OCI-LY1 (cell line): ENCODE measurements at regions not wholly inside any gene's neighbourhood (a gene's known extent, or its start where the extent isn't known, plus 50 kb on each side); places are given as distances from the start of the nearest gene placed in this dataset.

Source experiments
- H2AFZ ChIP-seq: fragments of 200-600 bp; sonication (generic), shearing (Covaris generic); 2 replicates; pipeline ENCODE4 v1.6.0; 2014; ENCODE audit warnings: antibody characterized with exemption, mild to moderate bottlenecking, low read length
- H3F3A ChIP-seq: fragments of 200-600 bp; sonication (generic), shearing (Covaris generic); 2 replicates; pipeline ENCODE4 v1.6.0; 2014; ENCODE audit warnings: mild to moderate bottlenecking, antibody characterized with exemption, low read length, moderate library complexity; ENCODE audit not compliant: insufficient read depth
- H3K27ac ChIP-seq: fragments of 200-600 bp; sonication (generic); 2 replicates; pipeline ENCODE4 v1.5.1; 2014; ENCODE audit warnings: low read length, mixed run types, mild to moderate bottlenecking, low read depth; ENCODE audit not compliant: poor library complexity, severe bottlenecking
- H3K27me3 ChIP-seq: fragments of 200-600 bp; sonication (generic); 2 replicates; pipeline ENCODE4 v1.6.0; 2014; ENCODE audit warnings: antibody characterized with exemption, mild to moderate bottlenecking, low read length, moderate library complexity; ENCODE audit not compliant: insufficient read depth
- H3K36me3 ChIP-seq: fragments of 200-600 bp; sonication (generic); 2 replicates; pipeline ENCODE4 v1.6.1; 2014; ENCODE audit warnings: mild to moderate bottlenecking, antibody characterized with exemption, low read length, moderate library complexity, mixed read lengths; ENCODE audit not compliant: insufficient read depth
- H3K4me1 ChIP-seq: fragments of 200-600 bp; sonication (generic); 2 replicates; pipeline ENCODE4 v1.5.1; 2014; ENCODE audit warnings: mild to moderate bottlenecking, low read length, moderate library complexity; ENCODE audit not compliant: insufficient read depth, severe bottlenecking
- H3K4me2 ChIP-seq: fragments of 200-600 bp; sonication (generic), shearing (Covaris generic); 2 replicates; pipeline ENCODE4 v1.6.1; 2014; ENCODE audit warnings: low read length
- H3K4me3 ChIP-seq: fragments of 200-600 bp; sonication (generic); 2 replicates; pipeline ENCODE4 v1.5.1; 2014; ENCODE audit warnings: low read length, low read depth, mild to moderate bottlenecking, mixed read lengths; ENCODE audit not compliant: poor library complexity, severe bottlenecking
- H3K79me2 ChIP-seq: fragments of 200-600 bp; shearing (Covaris generic); 2 replicates; pipeline ENCODE4 v1.6.1; 2016; ENCODE audit warnings: mixed run types, low read length, mixed read lengths; ENCODE audit not compliant: insufficient read depth
- H3K9ac ChIP-seq: fragments of 200-600 bp; sonication (generic), shearing (Covaris generic); 2 replicates; pipeline ENCODE4 v1.6.1; 2014; ENCODE audit warnings: mild to moderate bottlenecking, low read length, mixed read lengths
- H3K9me2 ChIP-seq: fragments of 200-600 bp; sonication (generic), shearing (Covaris generic); 2 replicates; pipeline ENCODE4 v1.6.1; 2014; ENCODE audit warnings: low read depth, mild to moderate bottlenecking, low read length, mixed read lengths
- H3K9me3 ChIP-seq: fragments of 200-600 bp; shearing (Covaris generic); 2 replicates; pipeline ENCODE4 v1.6.1; 2014; ENCODE audit warnings: low read length, mixed read lengths
- H4K20me1 ChIP-seq: fragments of 200-600 bp; sonication (generic), shearing (Covaris generic); 2 replicates; pipeline ENCODE4 v1.6.0; 2016; ENCODE audit warnings: mild to moderate bottlenecking, low read length; ENCODE audit not compliant: insufficient read depth
- CTCF ChIP-seq: fragments of 200-600 bp; sonication (generic), shearing (Covaris generic); IDR thresholded peaks from 2 replicates; pipeline ENCODE4 v1.5.1; 2017; ENCODE audit warnings: mild to moderate bottlenecking, antibody characterized with exemption, low read length, moderate library complexity, mixed read lengths
- EZH2 ChIP-seq: fragments of 200-600 bp; sonication (generic), shearing (Covaris generic); IDR thresholded peaks from 2 replicates; pipeline ENCODE4 v1.8.0; 2017; ENCODE audit warnings: borderline replicate concordance, mixed run types, mild to moderate bottlenecking, antibody characterized with exemption, low read length, moderate library complexity, mixed read lengths

DNA sequence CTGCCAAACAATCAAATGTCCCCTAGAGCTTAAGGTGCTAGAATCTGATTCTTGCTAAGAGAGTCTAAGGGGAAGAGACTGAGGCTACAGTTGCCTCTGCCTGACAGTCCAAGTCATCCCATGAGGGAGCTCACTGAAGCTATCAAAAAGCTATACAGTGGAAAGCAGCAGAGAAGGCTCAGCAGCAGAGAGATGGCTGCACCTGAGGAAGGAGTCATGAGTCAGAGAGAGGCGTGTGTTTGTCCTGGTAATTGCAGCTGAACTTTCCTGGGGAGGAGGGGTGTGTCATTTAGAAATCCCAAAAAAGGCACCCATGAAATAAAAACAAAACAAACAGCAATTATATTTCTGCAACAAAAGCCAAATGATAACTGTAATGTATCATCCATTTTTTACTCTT is 305.2 kb upstream of the UBE2E3 start:
- H3K9ac ChIP-seq, result no peak overlapping the region
- no peak overlapping the region for H3K27ac ChIP-seq
- H3K4me1 ChIP-seq, result no peaks in the 10 kb centered on the region
- no peaks in the 10 kb centered on the region for H4K20me1 ChIP-seq
- H3K36me3 ChIP-seq, result no peaks in the 10 kb centered on the region
- no peak for TF ChIP-seq EZH2
- TF ChIP-seq CTCF, result no peak
- H2AFZ ChIP-seq, result no peak overlapping the region
- no peaks in the 10 kb centered on the region for H3F3A ChIP-seq
- no peaks in the 10 kb centered on the region for H3K9me3 ChIP-seq
- no peaks in the 10 kb centered on the region for H3K9me2 ChIP-seq
- no peak overlapping the region for H3K4me2 ChIP-seq
- no peak overlapping the region for H3K4me3 ChIP-seq
- no peaks in the 10 kb centered on the region for H3K27me3 ChIP-seq
- no peaks in the 10 kb centered on the region for H3K79me2 ChIP-seq

DNA sequence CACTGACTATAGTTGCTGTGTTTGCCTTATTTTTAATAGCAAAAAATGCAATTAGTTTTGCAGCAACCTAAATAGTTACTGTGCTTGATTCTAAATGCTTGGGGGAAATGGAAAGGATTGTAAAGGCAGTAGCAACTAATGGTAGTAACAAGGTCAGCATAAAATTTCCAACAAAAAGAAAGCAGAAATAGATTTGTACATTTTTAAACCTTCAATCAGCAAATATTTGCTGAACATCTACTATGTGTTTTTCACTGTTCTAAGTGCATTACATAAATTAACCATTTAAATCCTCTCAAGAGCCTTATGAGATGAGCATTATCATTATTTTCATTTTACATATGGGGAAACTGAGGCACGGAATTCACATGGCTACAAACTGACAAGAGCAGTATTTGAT is 308.0 kb upstream of the UBE2E3 start:
- no peaks in the 10 kb centered on the region for H3F3A ChIP-seq
- H3K79me2 ChIP-seq, result no peaks in the 10 kb centered on the region
- no peak overlapping the region for H3K27ac ChIP-seq
- no peaks in the 10 kb centered on the region for H3K4me1 ChIP-seq
- no peaks in the 10 kb centered on the region for H3K9me2 ChIP-seq
- no peak for TF ChIP-seq CTCF
- no peak for TF ChIP-seq EZH2
- no peak overlapping the region for H2AFZ ChIP-seq
- no peaks in the 10 kb centered on the region for H3K27me3 ChIP-seq
- no peak overlapping the region for H3K4me2 ChIP-seq
- H3K36me3 ChIP-seq, result no peaks in the 10 kb centered on the region
- H3K9me3 ChIP-seq, result no peaks in the 10 kb centered on the region
- H3K4me3 ChIP-seq, result no peak overlapping the region
- H4K20me1 ChIP-seq, result no peaks in the 10 kb centered on the region
- no peak overlapping the region for H3K9ac ChIP-seq

DNA sequence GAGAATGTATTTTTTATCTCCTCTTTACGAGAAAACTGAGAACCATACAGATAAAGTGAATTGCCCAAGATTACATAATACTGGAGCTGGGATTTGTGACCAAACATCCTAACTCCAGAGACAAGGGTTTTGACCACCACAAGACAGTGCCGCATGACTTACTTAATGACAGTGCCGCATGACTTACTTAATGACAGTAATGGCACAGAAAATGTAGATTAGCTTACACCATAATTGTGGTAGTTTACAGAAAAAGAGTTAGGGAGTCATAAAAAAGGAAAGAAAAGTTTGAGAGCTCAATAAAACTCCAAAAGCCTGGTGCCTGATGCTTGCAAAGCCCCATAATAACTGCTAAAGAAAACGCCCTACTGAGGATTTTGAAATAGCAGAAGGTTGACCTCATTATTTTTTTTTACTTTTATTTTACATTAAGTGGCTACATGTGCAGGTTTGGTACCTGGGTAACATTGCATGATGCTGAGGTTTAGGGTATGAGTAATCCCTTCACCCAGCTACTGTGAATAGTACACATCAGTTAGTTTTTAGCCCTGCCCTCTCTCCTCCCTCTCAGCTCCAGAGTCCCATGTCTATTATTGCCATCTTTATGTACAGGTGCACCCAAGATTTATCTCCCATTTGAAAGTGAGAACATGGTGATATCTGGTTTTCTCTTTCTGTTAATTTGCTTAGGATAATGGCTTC is 310.0 kb upstream of the UBE2E3 start:
- Histone ChIP-seq H3K27ac (no peak overlapping the region), H2AFZ (no peak overlapping the region), H3K9me2 (no peaks in the 10 kb centered on the region)

More for the DNA sequence above, 310.0 kb upstream of the UBE2E3 start:
- H3K4me1 ChIP-seq, result no peaks in the 10 kb centered on the region
- no peak overlapping the region for H3K9ac ChIP-seq
- H3K4me2 ChIP-seq, result no peak overlapping the region
- no peaks in the 10 kb centered on the region for H3F3A ChIP-seq
- no peaks in the 10 kb centered on the region for H3K27me3 ChIP-seq
- no peaks in the 10 kb centered on the region for H3K79me2 ChIP-seq
- H3K4me3 ChIP-seq, result no peak overlapping the region
- H4K20me1 ChIP-seq, result no peaks in the 10 kb centered on the region
- no peaks in the 10 kb centered on the region for H3K9me3 ChIP-seq
- H3K36me3 ChIP-seq, result no peaks in the 10 kb centered on the region
- no peak for TF ChIP-seq CTCF
- no peak for TF ChIP-seq EZH2
